KG1 (cell line): ENCODE measurements at regions not wholly inside any gene's neighbourhood (a gene's known extent, or its start where the extent isn't known, plus 50 kb on each side); places are given as distances from the start of the nearest gene placed in this dataset.

Source experiments
- DNase-seq: peaks from one replicate; lab custom pipeline; 2025; lab: John Stamatoyannopoulos, UW

GRCh38 chr9:18075253-18075952 lies 398.6 kb upstream of the ADAMTSL1 start:
- DNase-seq, result no peak

GRCh38 chr9:18077941-18078678 lies 395.8 kb upstream of the ADAMTSL1 start:
- no peak for DNase-seq

- DNase-seq, result no peak
These were observed 381.8 kb upstream of the ADAMTSL1 start for GRCh38 chr9:18092138-18092537.

- DNase-seq, result no peak
These were observed 367.9 kb upstream of the ADAMTSL1 start for GRCh38 chr9:18106006-18106560.

- DNase-seq, result no peak
These were observed 364.3 kb upstream of the ADAMTSL1 start for GRCh38 chr9:18109675-18110074.

GRCh38 chr9:18111146-18111545 lies 362.8 kb upstream of the ADAMTSL1 start:
- no peak for DNase-seq

GRCh38 chr9:18114559-18115475 lies 359.1 kb upstream of the ADAMTSL1 start:
- no peak for DNase-seq

GRCh38 chr9:18118268-18118667 lies 355.7 kb upstream of the ADAMTSL1 start:
- DNase-seq, result no peak

GRCh38 chr9:18122171-18122570 lies 351.8 kb upstream of the ADAMTSL1 start:
- DNase-seq, result no peak

- no peak for DNase-seq
These were observed 349.2 kb upstream of the ADAMTSL1 start for GRCh38 chr9:18124760-18125159.

- no peak for DNase-seq
These were observed 347.0 kb upstream of the ADAMTSL1 start for GRCh38 chr9:18126831-18127498.

GRCh38 chr9:18127499-18127875 lies 346.5 kb upstream of the ADAMTSL1 start:
- DNase-seq, result no peak

GRCh38 chr9:18129809-18130334 lies 344.1 kb upstream of the ADAMTSL1 start:
- DNase-seq, result no peak

GRCh38 chr9:18136354-18136994 lies 337.5 kb upstream of the ADAMTSL1 start:
- no peak for DNase-seq

GRCh38 chr9:18137815-18138214 lies 336.1 kb upstream of the ADAMTSL1 start:
- DNase-seq, result no peak

- no peak for DNase-seq
These were observed 335.3 kb upstream of the ADAMTSL1 start for GRCh38 chr9:18138656-18139055.

GRCh38 chr9:18141681-18142080 lies 332.3 kb upstream of the ADAMTSL1 start:
- no peak for DNase-seq

- DNase-seq, result no peak
These were observed 330.7 kb upstream of the ADAMTSL1 start for GRCh38 chr9:18143073-18143745.

- no peak for DNase-seq
These were observed 327.6 kb upstream of the ADAMTSL1 start for GRCh38 chr9:18146329-18146728.

- DNase-seq, result no peak
These were observed 324.4 kb upstream of the ADAMTSL1 start for GRCh38 chr9:18149471-18150011.
